Stimulated activated naive CD8-positive, alpha-beta T cell treated with anti-CD3 and anti-CD28 coated beads, Interleukin-15, amount 100 ng/mL, for 72 hours (primary cell): ENCODE measurements at regions not wholly inside any gene's neighbourhood (a gene's known extent, or its start where the extent isn't known, plus 50 kb on each side); places are given as distances from the start of the nearest gene placed in this dataset.

ENCODE experiments used
- ATAC-seq: fragments of 150-1000 bp; cut with Tn5 transposase; 2 replicates; pipeline ENCODE4 v1.10.0; 2021; ENCODE audit warnings: mild to moderate bottlenecking, moderate library complexity
- DNase-seq, 2 donors: peaks; one replicate each; pipeline ENCODE4 v3.0.0; 2021 to 2022
- H3K27ac Mint-ChIP-seq, 2 donors: one replicate each; pipeline ENCODE4 v1.8.0; 2022; ENCODE audit warnings: mild to moderate bottlenecking in 2 of 2, mixed read lengths in 2 of 2, moderate library complexity in 2 of 2
- H3K27me3 Mint-ChIP-seq: one replicate; pipeline ENCODE4 v1.8.0; 2022; ENCODE audit warnings: mixed read lengths
- H3K4me1 Mint-ChIP-seq: one replicate; pipeline ENCODE4 v1.8.0; 2022; ENCODE audit warnings: mild to moderate bottlenecking, mixed read lengths
- H3K4me3 Mint-ChIP-seq, 2 donors: one replicate each; pipeline ENCODE4 v1.8.0; 2022; ENCODE audit warnings: mild to moderate bottlenecking in 2 of 2, mixed read lengths in 2 of 2, moderate library complexity in 1 of 2
- H3K9me3 Mint-ChIP-seq, 2 donors: one replicate each; pipeline ENCODE4 v1.8.0; 2022; ENCODE audit warnings: mixed read lengths in 2 of 2

DNA sequence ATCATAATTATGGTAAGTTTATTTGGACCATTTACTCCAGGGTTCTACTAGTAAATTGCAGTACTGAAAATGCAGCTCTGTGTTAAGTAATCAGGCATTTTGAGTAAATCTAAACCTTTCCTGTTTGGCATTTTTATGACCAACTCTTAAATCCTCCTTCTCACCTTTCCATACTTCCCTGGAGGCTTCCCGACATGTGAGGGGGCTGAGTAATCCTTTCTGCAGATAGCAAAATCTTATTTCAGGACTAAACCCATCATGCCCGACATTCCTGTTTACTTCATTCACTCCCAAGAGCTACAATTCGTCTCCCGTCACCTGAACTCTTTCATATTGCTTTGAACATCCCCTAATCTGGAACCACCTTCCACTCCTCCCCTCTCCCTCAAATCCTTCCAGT, 296.6 kb downstream of the IKZF2 start:
- DNase-seq = no peak
- no peak overlapping the region for H3K27ac Mint-ChIP-seq
- no peaks in the 10 kb centered on the region for H3K27me3 Mint-ChIP-seq
- peaks cover 0 to 11% of the 10 kb centered on the region in 2 donors for H3K9me3 Mint-ChIP-seq
- H3K4me3 Mint-ChIP-seq = no peak overlapping the region
- ATAC-seq = no peak
- no peaks in the 10 kb centered on the region for H3K4me1 Mint-ChIP-seq

DNA sequence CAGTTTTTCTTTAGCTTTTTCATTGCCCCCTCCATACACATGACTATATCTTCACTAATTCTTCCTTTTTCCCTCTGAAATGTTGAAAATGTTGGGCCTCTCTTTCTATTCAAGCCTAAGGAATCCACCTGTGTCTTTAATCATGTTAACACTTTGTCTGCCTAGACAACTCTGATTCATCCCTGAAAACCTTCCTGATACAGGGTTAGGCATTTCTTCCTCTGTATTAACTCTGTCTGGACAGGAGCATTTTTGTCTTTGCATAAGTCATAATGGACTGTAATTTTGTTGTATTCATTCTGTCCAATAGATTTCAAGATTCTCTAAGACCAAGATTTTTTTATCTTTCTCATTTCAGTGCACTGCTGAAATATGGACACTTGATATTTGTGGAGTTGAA, 297.3 kb downstream of the IKZF2 start:
- no peak for DNase-seq
- Mint-ChIP-seq H3K9me3 (peaks cover 0 to 11% of the 10 kb centered on the region in 2 donors), H3K4me1 (no peaks in the 10 kb centered on the region), H3K4me3 (no peak overlapping the region), H3K27ac (no peak overlapping the region), H3K27me3 (no peaks in the 10 kb centered on the region)
- ATAC-seq = no peak

DNA sequence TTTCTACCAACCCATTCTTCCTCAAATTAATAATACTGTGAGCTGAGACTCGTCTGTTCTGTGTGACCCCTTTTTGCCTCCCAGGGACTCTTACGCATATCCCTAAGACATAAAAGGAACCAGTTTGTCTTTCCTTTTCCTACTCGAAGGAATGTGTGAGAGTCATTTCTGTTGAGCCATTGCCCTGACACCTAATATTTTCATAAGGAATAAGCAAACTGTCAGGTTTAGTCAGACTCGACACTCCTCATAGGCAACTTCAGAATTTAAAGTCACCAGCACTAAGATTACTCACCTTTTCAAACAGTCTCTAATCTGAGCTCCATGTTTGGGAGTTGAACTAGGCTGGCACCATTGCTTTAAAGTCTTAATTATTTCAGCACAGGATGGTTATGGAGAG, 305.5 kb downstream of the IKZF2 start:
- Mint-ChIP-seq H3K27ac (no peak overlapping the region), H3K4me3 (no peak overlapping the region), H3K4me1 (peaks cover 7% of the 10 kb centered on the region), H3K9me3 (peaks cover 6 to 10% of the 10 kb centered on the region in 2 donors), H3K27me3 (peaks cover 12% of the 10 kb centered on the region)
- no peak for ATAC-seq
- no peak for DNase-seq

GRCh38 chr2:212843409-212844199, 305.0 kb upstream of the ERBB4 start:
- Mint-ChIP-seq H3K27me3 (peaks cover 12% of the 10 kb centered on the region), H3K4me3 (no peak overlapping the region), H3K9me3 (peaks cover 6 to 10% of the 10 kb centered on the region in 2 donors), H3K4me1 (peaks cover 7% of the 10 kb centered on the region), H3K27ac (no peak overlapping the region)
- DNase-seq (no peak), ATAC-seq (peak; percentile 61)

GRCh38 chr2:212842544-212843185, 304.1 kb upstream of the ERBB4 start:
- ATAC-seq = no peak
- peaks cover 6 to 10% of the 10 kb centered on the region in 2 donors for H3K9me3 Mint-ChIP-seq
- H3K27ac Mint-ChIP-seq = no peak overlapping the region
- H3K4me1 Mint-ChIP-seq = peaks cover 7% of the 10 kb centered on the region
- no peak for DNase-seq
- H3K4me3 Mint-ChIP-seq = no peak overlapping the region
- peaks cover 12% of the 10 kb centered on the region for H3K27me3 Mint-ChIP-seq

GRCh38 chr2:212841460-212841859, 302.9 kb upstream of the ERBB4 start:
- DNase-seq = no peak
- H3K9me3 Mint-ChIP-seq = peaks cover 6 to 10% of the 10 kb centered on the region in 2 donors
- no peak for ATAC-seq
- no peak overlapping the region for H3K4me3 Mint-ChIP-seq
- H3K27me3 Mint-ChIP-seq = peaks cover 12% of the 10 kb centered on the region
- H3K4me1 Mint-ChIP-seq = peaks cover 7% of the 10 kb centered on the region
- H3K27ac Mint-ChIP-seq = no peak overlapping the region

- no peaks in the 10 kb centered on the region for H3K4me1 Mint-ChIP-seq
- H3K27ac Mint-ChIP-seq = no peak overlapping the region
- H3K4me3 Mint-ChIP-seq = no peak overlapping the region
- peaks cover 8 to 10% of the 10 kb centered on the region in 2 donors for H3K9me3 Mint-ChIP-seq
- no peak for DNase-seq
- peak; percentile 35 for ATAC-seq
- no peaks in the 10 kb centered on the region for H3K27me3 Mint-ChIP-seq
These were observed 293.9 kb upstream of the ERBB4 start for GRCh38 chr2:212832211-212833195.

GRCh38 chr2:212831671-212832199, 293.1 kb upstream of the ERBB4 start:
- H3K9me3 Mint-ChIP-seq = peaks cover 8 to 10% of the 10 kb centered on the region in 2 donors
- no peak overlapping the region for H3K4me3 Mint-ChIP-seq
- H3K4me1 Mint-ChIP-seq = no peaks in the 10 kb centered on the region
- ATAC-seq (peak; percentile 56), DNase-seq (no peak)
- no peak overlapping the region for H3K27ac Mint-ChIP-seq
- no peaks in the 10 kb centered on the region for H3K27me3 Mint-ChIP-seq

DNA sequence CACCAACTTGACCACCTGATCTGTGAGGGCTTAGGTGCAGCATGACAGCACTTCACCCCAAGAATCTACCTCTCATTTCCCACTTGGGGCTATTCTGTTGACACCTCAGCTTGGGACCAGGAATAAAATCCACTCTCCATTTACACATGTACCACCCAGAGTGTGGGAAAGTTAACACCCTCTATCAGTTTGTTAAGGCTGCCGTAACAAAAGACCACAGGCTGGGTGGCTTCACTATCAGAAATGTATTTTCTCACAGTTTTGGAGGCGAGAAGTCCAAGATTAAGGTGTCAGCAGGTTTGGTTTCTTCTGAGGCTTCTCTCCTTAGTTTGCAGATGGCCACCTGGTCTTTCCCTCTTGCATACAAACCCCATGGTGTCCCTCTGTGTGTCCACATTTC, 277.7 kb upstream of the ERBB4 start:
- no peaks in the 10 kb centered on the region for H3K9me3 Mint-ChIP-seq
- peaks cover 11% of the 10 kb centered on the region for H3K27me3 Mint-ChIP-seq
- no peak overlapping the region for H3K4me3 Mint-ChIP-seq
- DNase-seq = no peak
- H3K27ac Mint-ChIP-seq = no peak overlapping the region
- H3K4me1 Mint-ChIP-seq = peaks cover 7% of the 10 kb centered on the region
- no peak for ATAC-seq

GRCh38 chr2:212815453-212815852, 276.9 kb upstream of the ERBB4 start:
- peaks cover 7% of the 10 kb centered on the region for H3K4me1 Mint-ChIP-seq
- H3K4me3 Mint-ChIP-seq = peak overlapping the region in 1 of 2 donors; percentile 25
- DNase-seq (peak; percentile 7 to 36), ATAC-seq (peak; percentile 87)
- no peaks in the 10 kb centered on the region for H3K9me3 Mint-ChIP-seq
- H3K27me3 Mint-ChIP-seq = peaks cover 11% of the 10 kb centered on the region
- H3K27ac Mint-ChIP-seq = no peak overlapping the region

GRCh38 chr2:212814941-212815340, 276.3 kb upstream of the ERBB4 start:
- peaks cover 11% of the 10 kb centered on the region for H3K27me3 Mint-ChIP-seq
- no peak overlapping the region for H3K27ac Mint-ChIP-seq
- ATAC-seq (no peak), DNase-seq (no peak)
- H3K9me3 Mint-ChIP-seq = no peaks in the 10 kb centered on the region
- no peak overlapping the region for H3K4me3 Mint-ChIP-seq
- H3K4me1 Mint-ChIP-seq = peaks cover 7% of the 10 kb centered on the region

DNA sequence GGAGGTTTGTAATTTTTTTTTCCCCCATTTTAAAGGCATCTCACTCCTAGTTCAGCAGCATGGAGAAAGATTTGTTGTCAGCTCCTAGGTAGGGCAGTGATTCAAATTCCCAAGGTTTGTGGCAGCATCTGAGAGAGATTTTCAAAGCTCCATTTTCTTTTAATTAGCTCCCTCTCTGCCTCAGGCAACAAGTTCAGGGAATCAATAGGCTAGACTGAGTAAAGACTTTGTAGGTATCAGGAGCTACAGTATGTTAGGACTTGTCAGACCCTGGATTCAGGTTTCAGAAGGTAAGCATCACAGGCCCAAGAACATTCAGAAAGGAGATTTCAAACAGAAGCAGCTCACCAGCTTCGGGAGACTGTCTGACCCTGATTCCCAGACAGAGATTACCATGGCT, 273.3 kb upstream of the ERBB4 start:
- H3K4me1 Mint-ChIP-seq = peaks cover 13% of the 10 kb centered on the region
- H3K27ac Mint-ChIP-seq = no peak overlapping the region
- H3K4me3 Mint-ChIP-seq = no peak overlapping the region

GRCh38 chr2:212811036-212811805, 272.6 kb upstream of the ERBB4 start:
- Mint-ChIP-seq H3K9me3 (no peaks in the 10 kb centered on the region), H3K27me3 (no peaks in the 10 kb centered on the region), H3K4me1 (peaks cover 13% of the 10 kb centered on the region), H3K4me3 (no peak overlapping the region), H3K27ac (no peak overlapping the region)
- peak; percentile 65 for ATAC-seq
- no peak for DNase-seq

More for the DNA sequence above, 273.3 kb upstream of the ERBB4 start:
- DNase-seq (no peak), ATAC-seq (peak; percentile 13)
- Mint-ChIP-seq H3K27me3 (peaks cover 5% of the 10 kb centered on the region), H3K9me3 (no peaks in the 10 kb centered on the region)

- Mint-ChIP-seq H3K9me3 (no peaks in the 10 kb centered on the region), H3K27me3 (no peaks in the 10 kb centered on the region), H3K4me1 (peaks cover 7% of the 10 kb centered on the region), H3K4me3 (no peak overlapping the region), H3K27ac (no peak overlapping the region)
- DNase-seq (no peak), ATAC-seq (peak; percentile 86)
These were observed 259.0 kb upstream of the ERBB4 start for GRCh38 chr2:212797484-212798205.
